MCF 10A (cell line): ENCODE measurements at regions not wholly inside any gene's neighbourhood (a gene's known extent, or its start where the extent isn't known, plus 50 kb on each side); places are given as distances from the start of the nearest gene placed in this dataset.

Experiments used
- BruUV-seq: library from RNA; stranded (reverse); fragments of 400-500 nt; replicated peaks from 2 replicates; lab custom pipeline; 2021; lab: Mats Ljungman, UMichigan
- CTCF ChIA-PET: fragments of 300-600 bp; sonication (Branson Sonifier 250); formaldehyde crosslinking; extraction: SDS; loops from one replicate; lab custom pipeline; 2021; ENCODE audit warnings: antibody characterized with exemption, inconsistent platforms; lab: Yijun Ruan, JAX
- POLR2A ChIA-PET: fragments of 300-600, 350-650 bp; sonication (Branson Sonifier 250); formaldehyde crosslinking; extraction: SDS; loops from one replicate; lab custom pipeline; 2020; ENCODE audit warnings: antibody characterized with exemption, inconsistent platforms; lab: Yijun Ruan, JAX
- DNase-seq: peaks from one replicate; pipeline ENCODE4 v3.0.0-alpha.2; 2018; ENCODE audit not compliant: unreplicated experiment
- H3K27ac Mint-ChIP-seq: one replicate; pipeline ENCODE4 v1.8.0; 2022; ENCODE audit warnings: mild to moderate bottlenecking, low read depth, mixed read lengths; ENCODE audit not compliant: unreplicated experiment
- H3K27me3 Mint-ChIP-seq: one replicate; pipeline ENCODE4 v1.8.0; 2022; ENCODE audit warnings: mixed read lengths; ENCODE audit not compliant: insufficient read depth, unreplicated experiment
- H3K36me3 Mint-ChIP-seq: one replicate; pipeline ENCODE4 v1.8.0; 2022; ENCODE audit warnings: mild to moderate bottlenecking, moderate library complexity, mixed read lengths; ENCODE audit not compliant: insufficient read depth, unreplicated experiment
- H3K4me1 Mint-ChIP-seq: one replicate; pipeline ENCODE4 v1.8.0; 2022; ENCODE audit warnings: mixed read lengths; ENCODE audit not compliant: insufficient read depth, unreplicated experiment
- H3K4me3 Mint-ChIP-seq: one replicate; pipeline ENCODE4 v1.8.0; 2022; ENCODE audit warnings: mild to moderate bottlenecking, moderate library complexity, mixed read lengths; ENCODE audit not compliant: unreplicated experiment
- H3K9me3 Mint-ChIP-seq: one replicate; pipeline ENCODE4 v1.8.0; 2022; ENCODE audit warnings: mixed read lengths; ENCODE audit not compliant: unreplicated experiment
- intact Hi-C: fragments of 100-400 bp; cut with micrococcal nuclease; formaldehyde crosslinking; loops from 2 replicates; pipeline ENCODE4 v1.14.1; 2022
- TF ChIP-seq, protein P1 (sequence below): fragments of 200-600 bp; IDR thresholded peaks from one replicate; pipeline ENCODE4 v1.8.0; 2022; ENCODE audit warnings: antibody characterized with exemption, mild to moderate bottlenecking; ENCODE audit not compliant: unreplicated experiment

DNA sequence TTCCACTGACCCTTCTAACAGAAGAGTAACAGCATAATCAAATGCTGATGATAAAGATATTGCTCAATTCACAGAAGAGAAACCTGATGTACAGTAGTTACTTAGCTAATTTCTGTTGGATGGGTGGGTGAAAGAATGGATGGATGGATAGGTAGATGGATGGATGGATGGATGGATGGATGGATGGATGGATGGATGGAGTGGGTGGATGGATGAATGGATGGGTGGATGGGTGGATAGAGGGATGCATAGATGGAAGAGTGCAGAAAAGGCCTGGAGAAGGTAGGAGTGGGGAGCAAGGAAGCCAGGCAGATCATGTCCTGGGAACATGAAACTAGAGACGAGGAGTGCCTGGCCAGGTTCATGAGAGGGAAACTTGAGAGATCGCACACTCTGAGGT lies 520.9 kb downstream of the BCL11B start:
- no TSS peak for BruUV-seq
- H3K9me3 Mint-ChIP-seq, result peaks cover 16% of the 10 kb centered on the region
- intact Hi-C loops, result loop anchor here (5.0 kb wide), 1 partner anchor 521 kb away; the partner anchor contains the start of gene BCL11B
- DNase-seq, result no peak
- H3K27ac Mint-ChIP-seq, result no peak overlapping the region
- H3K4me1 Mint-ChIP-seq, result peaks cover 15% of the 10 kb centered on the region
- TF ChIP-seq, protein P1, sequence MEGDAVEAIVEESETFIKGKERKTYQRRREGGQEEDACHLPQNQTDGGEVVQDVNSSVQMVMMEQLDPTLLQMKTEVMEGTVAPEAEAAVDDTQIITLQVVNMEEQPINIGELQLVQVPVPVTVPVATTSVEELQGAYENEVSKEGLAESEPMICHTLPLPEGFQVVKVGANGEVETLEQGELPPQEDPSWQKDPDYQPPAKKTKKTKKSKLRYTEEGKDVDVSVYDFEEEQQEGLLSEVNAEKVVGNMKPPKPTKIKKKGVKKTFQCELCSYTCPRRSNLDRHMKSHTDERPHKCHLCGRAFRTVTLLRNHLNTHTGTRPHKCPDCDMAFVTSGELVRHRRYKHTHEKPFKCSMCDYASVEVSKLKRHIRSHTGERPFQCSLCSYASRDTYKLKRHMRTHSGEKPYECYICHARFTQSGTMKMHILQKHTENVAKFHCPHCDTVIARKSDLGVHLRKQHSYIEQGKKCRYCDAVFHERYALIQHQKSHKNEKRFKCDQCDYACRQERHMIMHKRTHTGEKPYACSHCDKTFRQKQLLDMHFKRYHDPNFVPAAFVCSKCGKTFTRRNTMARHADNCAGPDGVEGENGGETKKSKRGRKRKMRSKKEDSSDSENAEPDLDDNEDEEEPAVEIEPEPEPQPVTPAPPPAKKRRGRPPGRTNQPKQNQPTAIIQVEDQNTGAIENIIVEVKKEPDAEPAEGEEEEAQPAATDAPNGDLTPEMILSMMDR, result no peak
- H3K36me3 Mint-ChIP-seq, result no peaks in the 10 kb centered on the region
- CTCF ChIA-PET, result no interaction called here
- POLR2A ChIA-PET, result no interaction called here
- H3K27me3 Mint-ChIP-seq, result peaks cover 9% of the 10 kb centered on the region
- no peak overlapping the region for H3K4me3 Mint-ChIP-seq

DNA sequence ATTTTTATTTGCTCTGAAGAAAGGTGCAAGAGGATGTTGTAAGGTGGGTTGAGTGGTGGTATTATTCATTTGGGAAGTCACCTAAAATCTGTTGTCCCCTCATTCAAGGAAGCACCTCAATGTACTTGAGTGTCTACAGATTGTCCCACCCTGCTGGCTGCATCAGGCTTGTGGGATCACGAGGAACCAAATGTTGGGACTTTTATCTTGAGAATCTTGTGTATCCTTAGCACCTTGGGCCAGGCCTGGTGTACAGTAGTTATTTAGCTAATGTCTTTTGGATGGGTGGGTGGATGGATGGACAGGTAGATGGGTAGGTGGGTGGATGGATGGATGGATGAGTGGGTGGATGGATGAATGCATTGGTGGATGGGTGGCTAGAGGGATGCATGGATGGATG lies 519.3 kb downstream of the BCL11B start:
- TF ChIP-seq, protein P1, result no peak
- Mint-ChIP-seq H3K27ac (peak overlapping the region; percentile 59), H3K4me3 (no peak overlapping the region), H3K36me3 (no peaks in the 10 kb centered on the region), H3K9me3 (peaks cover 16% of the 10 kb centered on the region), H3K27me3 (no peaks in the 10 kb centered on the region), H3K4me1 (peaks cover 15% of the 10 kb centered on the region)
- intact Hi-C loops, result loop anchor here (5.0 kb wide), 1 partner anchor 520 kb away; the partner anchor contains the start of gene BCL11B
- BruUV-seq, result no TSS peak
- no peak for DNase-seq
- POLR2A ChIA-PET, result interaction anchor here (0.6 kb wide), 1 partner anchor 76 kb away, joined by 3 read pairs; no protein-coding TSS in a partner anchor
- CTCF ChIA-PET, result interaction anchor here (0.5 to 0.6 kb wide), 2 partner anchors 108 to 556 kb away, joined by 3 to 4 read pairs; no protein-coding TSS in a partner anchor

DNA sequence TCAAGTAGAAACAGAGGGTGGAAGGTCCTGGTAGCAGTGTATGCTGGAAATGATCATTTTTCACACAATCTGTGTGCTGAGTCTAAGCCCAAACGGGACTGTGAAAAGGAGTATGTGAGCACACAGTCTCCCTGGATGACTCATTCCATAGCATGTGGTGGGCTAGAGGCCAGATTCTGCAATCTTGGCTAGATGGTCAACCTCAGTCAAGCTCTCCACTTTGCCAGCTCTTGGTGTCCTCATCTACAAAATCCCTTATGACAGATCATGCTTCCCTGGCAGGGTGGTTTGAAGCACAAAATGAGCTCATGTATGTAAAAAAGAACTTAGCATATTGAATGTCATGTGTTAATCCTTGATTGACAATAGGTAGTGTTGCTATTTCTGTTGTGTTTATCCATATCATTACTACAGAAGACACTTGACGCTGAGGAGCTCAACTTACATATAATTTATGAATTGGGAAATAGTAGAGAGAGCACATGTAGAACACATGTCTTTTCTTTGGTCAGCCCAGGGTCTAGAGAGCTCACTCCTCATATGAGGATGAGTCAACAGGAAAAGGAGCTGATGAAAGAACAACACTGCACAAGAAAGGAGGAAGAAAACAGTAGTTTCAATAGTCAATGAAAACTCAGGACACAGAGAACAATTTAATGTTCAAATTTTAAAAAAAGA lies 517.5 kb downstream of the BCL11B start:
- Mint-ChIP-seq H3K27ac (peak overlapping the region; percentile 88), H3K4me3 (no peak overlapping the region), H3K27me3 (no peaks in the 10 kb centered on the region), H3K36me3 (no peaks in the 10 kb centered on the region), H3K4me1 (peaks cover 15% of the 10 kb centered on the region), H3K9me3 (peaks cover 16% of the 10 kb centered on the region)
- TSS peak; percentile 86 for BruUV-seq
- TF ChIP-seq, protein P1, result no peak
- intact Hi-C loops, result loop anchor here (2.0 to 5.0 kb wide), 2 partner anchors 198 to 518 kb away; partner anchors contain the start of gene BCL11B
- CTCF ChIA-PET, result interaction anchor here (0.6 to 1.3 kb wide), 5 partner anchors 51 to 776 kb away, joined by 3 read pairs; no protein-coding TSS in a partner anchor
- peak; percentile 85 for DNase-seq
- POLR2A ChIA-PET, result interaction anchor here (0.6 to 2.8 kb wide), 3 partner anchors 11 to 203 kb away, joined by 4 to 12 read pairs (median 5); no protein-coding TSS in a partner anchor

DNA sequence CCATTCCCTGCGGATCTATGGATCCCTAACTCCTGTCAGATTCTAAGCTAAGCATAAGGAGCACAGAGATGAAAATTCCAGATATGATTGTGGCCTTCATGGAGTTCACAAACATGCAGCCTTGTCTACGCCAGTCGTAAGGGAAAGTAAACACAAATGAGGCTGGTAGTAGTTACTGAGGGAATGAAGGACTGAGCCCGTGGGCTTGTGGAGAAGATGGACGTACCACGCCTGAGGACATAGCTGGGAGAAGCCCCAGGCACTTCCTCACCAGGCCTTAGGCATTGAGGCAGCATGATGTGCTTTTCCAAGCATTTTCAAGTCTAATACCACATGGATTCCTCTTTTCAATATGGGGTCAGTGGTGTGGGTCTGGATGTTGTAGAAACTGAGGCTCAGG lies 515.2 kb downstream of the BCL11B start:
- Mint-ChIP-seq H3K4me3 (no peak overlapping the region), H3K27ac (no peak overlapping the region), H3K9me3 (peaks cover 6% of the 10 kb centered on the region), H3K4me1 (peaks cover 15% of the 10 kb centered on the region), H3K27me3 (no peaks in the 10 kb centered on the region), H3K36me3 (no peaks in the 10 kb centered on the region)
- CTCF ChIA-PET, result interaction anchor here (0.7 kb wide), 1 partner anchor 9 kb away, joined by 4 read pairs; no protein-coding TSS in a partner anchor
- BruUV-seq, result no TSS peak
- POLR2A ChIA-PET, result no interaction called here
- DNase-seq, result no peak
- intact Hi-C loops, result no loop called here
- TF ChIP-seq, protein P1, result no peak
